ENCODE measurements at regions not wholly inside any gene's neighbourhood (a gene's known extent, or its start where the extent isn't known, plus 50 kb on each side); places are given as distances from the start of the nearest gene placed in this dataset.
A peak's percentile ranks its signal among the peaks of the same experiment; 100 is the strongest.

- intact Hi-C loops (cut with DNase I) = no loop called here
- DNase-seq = no peak
These were observed 191.0 kb downstream of the TANC2 start for GRCh38 chr17:63156986-63157385.

- intact Hi-C loops (cut with DNase I) = no loop called here
- no peak for DNase-seq
These were observed 196.5 kb downstream of the TANC2 start for GRCh38 chr17:63162406-63163157.

- DNase-seq = no peak
- intact Hi-C loops (cut with DNase I) = no loop called here
These were observed 197.1 kb downstream of the TANC2 start for GRCh38 chr17:63163158-63163520.

- DNase-seq = no peak
- intact Hi-C loops (cut with DNase I) = no loop called here
These were observed 199.4 kb downstream of the TANC2 start for GRCh38 chr17:63165400-63165799.

- intact Hi-C loops (cut with DNase I) = no loop called here
- no peak for DNase-seq
These were observed 204.8 kb downstream of the TANC2 start for GRCh38 chr17:63170795-63171194.

- no peak for DNase-seq
These were observed 205.7 kb downstream of the TANC2 start for GRCh38 chr17:63171428-63172393.

GRCh38 chr17:63173450-63173849 lies 207.4 kb downstream of the TANC2 start:
- intact Hi-C loops (cut with DNase I) = no loop called here
- peak in 4 of 42 donors; percentile 21 to 43 (median 30) for DNase-seq

More at GRCh38 chr17:63171428-63172393, 205.7 kb downstream of the TANC2 start:
- intact Hi-C loops (cut with DNase I) = no loop called here

GRCh38 chr17:63173903-63174302 lies 207.9 kb downstream of the TANC2 start:
- DNase-seq = peak in 6 of 42 donors; percentile 38 to 56 (median 46)
- intact Hi-C loops (cut with DNase I) = no loop called here

- DNase-seq = no peak
- intact Hi-C loops (cut with DNase I) = no loop called here
These were observed 212.5 kb downstream of the TANC2 start for GRCh38 chr17:63178530-63178929.

- DNase-seq = peak in 39 of 42 donors; percentile 37 to 90 (median 66)
These were observed 215.8 kb downstream of the TANC2 start for GRCh38 chr17:63181856-63182255.

GRCh38 chr17:63185420-63185819 lies 219.4 kb downstream of the TANC2 start:
- intact Hi-C loops (cut with DNase I) = no loop called here
- DNase-seq = peak in 1 of 42 donors; percentile 38

More at GRCh38 chr17:63181856-63182255, 215.8 kb downstream of the TANC2 start:
- intact Hi-C loops (cut with DNase I) = no loop called here

- DNase-seq = no peak
- intact Hi-C loops (cut with DNase I) = no loop called here
These were observed 223.0 kb downstream of the TANC2 start for GRCh38 chr17:63189082-63189481.

- no peak for DNase-seq
- intact Hi-C loops (cut with DNase I) = no loop called here
These were observed 223.9 kb downstream of the TANC2 start for GRCh38 chr17:63189930-63190329.

- intact Hi-C loops (cut with DNase I) = no loop called here
- peak in 1 of 42 donors; percentile 24 for DNase-seq
These were observed 224.9 kb downstream of the TANC2 start for GRCh38 chr17:63190821-63191370.

GRCh38 chr17:63191610-63192009 lies 225.6 kb downstream of the TANC2 start:
- intact Hi-C loops (cut with DNase I) = no loop called here
- DNase-seq = peak in 2 of 42 donors; percentile 20 to 33

GRCh38 chr17:63193827-63194226 lies 227.8 kb downstream of the TANC2 start:
- DNase-seq = no peak
- intact Hi-C loops (cut with DNase I) = no loop called here

- intact Hi-C loops (cut with DNase I) = no loop called here
- DNase-seq = no peak
These were observed 230.8 kb downstream of the TANC2 start for GRCh38 chr17:63196772-63197335.

- no peak for DNase-seq
- intact Hi-C loops (cut with DNase I) = no loop called here
These were observed 237.6 kb downstream of the TANC2 start for GRCh38 chr17:63203652-63204051.

- intact Hi-C loops (cut with DNase I) = no loop called here
- DNase-seq = no peak
These were observed 224.2 kb downstream of the CYB561 start for GRCh38 chr17:63221939-63222338.

Measured in head of caudate nucleus (tissue), 42 donors.